A673 (cell line): ENCODE measurements at regions not wholly inside any gene's neighbourhood (a gene's known extent, or its start where the extent isn't known, plus 50 kb on each side); places are given as distances from the start of the nearest gene placed in this dataset.

Experiments
- CTCF ChIP-seq: fragments of 300-800, 200-600 bp; sonication (generic); conservative IDR thresholded peaks from 2 replicates; pipeline ENCODE4 v1.5.1; 2017; ENCODE audit warnings: low read depth, mild to moderate bottlenecking, antibody characterized with exemption, low read length, moderate library complexity, mixed read lengths
- EZH2 ChIP-seq: fragments of 200-600 bp; sonication (generic); IDR thresholded peaks from 2 replicates; pipeline ENCODE4 v1.6.1; 2017; ENCODE audit warnings: borderline replicate concordance, low read depth, mild to moderate bottlenecking, mixed read lengths, antibody characterized with exemption, low read length; ENCODE audit not compliant: poor library complexity, severe bottlenecking

GRCh38 chr2:211144078-211144477 lies 587.7 kb downstream of the CPS1 start:
- no peak for TF ChIP-seq EZH2
- TF ChIP-seq CTCF: no peak
